ENCODE measurements at regions not wholly inside any gene's neighbourhood (a gene's known extent, or its start where the extent isn't known, plus 50 kb on each side); places are given as distances from the start of the nearest gene placed in this dataset.

DNA sequence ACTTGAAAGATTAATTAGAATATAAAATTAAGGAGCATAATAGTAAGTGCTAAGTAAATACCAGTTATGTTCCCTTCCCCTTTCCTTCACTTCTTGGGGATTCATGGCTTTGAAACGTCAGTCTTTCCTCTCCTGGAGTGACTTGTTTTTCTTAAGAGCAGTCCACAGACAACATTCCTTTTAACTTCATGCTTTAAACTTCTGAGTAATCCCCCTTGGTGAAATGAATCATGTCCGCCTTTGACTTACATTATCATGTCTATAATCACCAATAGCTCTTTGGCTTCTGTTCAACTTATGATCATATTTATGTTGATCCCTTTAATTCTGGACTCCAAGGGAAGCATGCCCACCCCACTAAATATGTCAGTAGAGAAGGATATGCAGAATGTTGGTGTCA is 1012.1 kb upstream of the SLIT2 start:
- TF ChIP-seq POLR2A (IDR thresholded peaks at IDR 0.05) (no peak), CTCF (IDR thresholded peaks at IDR 0.05 in 8 of 11, conservative IDR thresholded peaks at IDR 0.05 in 3 of 11) (no peak), POLR2AphosphoS5 (IDR thresholded peaks at IDR 0.05) (no peak)
